PC-9 (cell line): ENCODE measurements at regions not wholly inside any gene's neighbourhood (a gene's known extent, or its start where the extent isn't known, plus 50 kb on each side); places are given as distances from the start of the nearest gene placed in this dataset.

Source experiments
- BruUV-seq: library from RNA; stranded (reverse); fragments of 400-500 nt; replicated peaks from 2 replicates; lab custom pipeline; 2021; lab: Mats Ljungman, UMichigan
- CTCF ChIA-PET: fragments of 300-600 bp; sonication (Branson Sonifier 250); formaldehyde crosslinking; loops from one replicate; lab custom pipeline; 2022; ENCODE audit warnings: antibody characterized with exemption; lab: Charles Lee
- POLR2A ChIA-PET: fragments of 300-600 bp; sonication (Branson Sonifier 250); formaldehyde crosslinking; loops from one replicate; lab custom pipeline; 2022; ENCODE audit warnings: antibody characterized with exemption; ENCODE audit not compliant: unreplicated experiment; lab: Charles Lee
- DNase-seq, 2 experiments: peaks; one replicate each; pipeline versions ENCODE4 v3.0.0 to v3.0.0-alpha.2; 2015 to 2022; ENCODE audit warnings: mixed read lengths in 1 of 2
- H2AFZ ChIP-seq: fragments of 200-600 bp; sonication (generic); 2 replicates; pipeline ENCODE4 v1.8.1; 2017; ENCODE audit warnings: antibody characterized with exemption
- H3F3A ChIP-seq: fragments of 200-600 bp; sonication (generic); 2 replicates; pipeline ENCODE4 v1.8.1; 2017; ENCODE audit warnings: antibody characterized with exemption, mild to moderate bottlenecking, low read depth; ENCODE audit not compliant: insufficient read depth
- H3K27ac ChIP-seq: fragments of 200-600 bp; sonication (generic); 2 replicates; pipeline ENCODE4 v1.6.1; 2016; ENCODE audit warnings: mixed run types
- H3K27me3 ChIP-seq: fragments of 200-600 bp; sonication (generic); 2 replicates; pipeline ENCODE4 v1.6.1; 2016; ENCODE audit warnings: low read depth, mixed run types; ENCODE audit not compliant: insufficient read depth
- H3K36me3 ChIP-seq: fragments of 200-600 bp; sonication (generic); 2 replicates; pipeline ENCODE4 v1.6.1; 2016; ENCODE audit warnings: low read depth, mixed run types
- H3K4me1 ChIP-seq: fragments of 200-600 bp; sonication (generic); replicated peaks from 2 replicates; pipeline ENCODE4 v1.6.1; 2016; ENCODE audit warnings: mixed run types; ENCODE audit not compliant: insufficient read depth
- H3K4me2 ChIP-seq: fragments of 200-600 bp; sonication (generic); 2 replicates; pipeline ENCODE4 v1.6.1; 2017; ENCODE audit warnings: mixed run types
- H3K4me3 ChIP-seq: fragments of 200-600 bp; sonication (generic); 2 replicates; pipeline ENCODE4 v1.6.1; 2016; ENCODE audit warnings: mixed run types
- H3K79me2 ChIP-seq: fragments of 200-600 bp; sonication (generic); 2 replicates; pipeline ENCODE4 v1.6.1; 2017; ENCODE audit warnings: low read depth, mixed run types
- H3K9me2 ChIP-seq: fragments of 200-600 bp; sonication (generic); 2 replicates; pipeline ENCODE4 v1.8.1; 2017; ENCODE audit warnings: mild to moderate bottlenecking; ENCODE audit not compliant: insufficient read depth
- H3K9me3 ChIP-seq: fragments of 200-600 bp; sonication (generic); 2 replicates; pipeline ENCODE4 v1.8.1; 2016; ENCODE audit warnings: low read depth; ENCODE audit not compliant: insufficient read depth
- H4K20me1 ChIP-seq: fragments of 200-600 bp; sonication (generic); 2 replicates; pipeline ENCODE4 v1.8.1; 2017; ENCODE audit not compliant: insufficient read depth
- CTCF ChIP-seq: fragments of 200-600 bp; sonication (generic); conservative IDR thresholded peaks from 2 replicates; pipeline ENCODE4 v1.6.1; 2017; ENCODE audit warnings: mixed run types, antibody characterized with exemption, mild to moderate bottlenecking, moderate library complexity
- EZH2 ChIP-seq: fragments of 200-600 bp; sonication (generic); IDR thresholded peaks from 2 replicates; pipeline ENCODE4 v1.8.0; 2017; ENCODE audit warnings: antibody characterized with exemption, low read depth
- intact Hi-C: fragments of 100-400 bp; cut with micrococcal nuclease; formaldehyde crosslinking; loops from one replicate; pipeline ENCODE4 v1.10.0; 2022; ENCODE audit not compliant: unreplicated experiment

GRCh38 chr1:91594383-91595055 lies 93.9 kb downstream of the CDC7 start:
- H3K27me3 ChIP-seq = no peaks in the 10 kb centered on the region
- intact Hi-C loops = no loop called here
- CTCF ChIA-PET = no interaction called here
- H3F3A ChIP-seq = no peaks in the 10 kb centered on the region
- no peak overlapping the region for H3K27ac ChIP-seq
- TF ChIP-seq CTCF (no peak), EZH2 (no peak)
- no peaks in the 10 kb centered on the region for H3K79me2 ChIP-seq
- POLR2A ChIA-PET = no interaction called here
- no peak overlapping the region for H2AFZ ChIP-seq
- H3K4me2 ChIP-seq = no peak overlapping the region
- no TSS peak for BruUV-seq
- no peak overlapping the region for H3K4me3 ChIP-seq
- H3K9me2 ChIP-seq = no peaks in the 10 kb centered on the region
- no peak for DNase-seq
- H3K36me3 ChIP-seq = no peaks in the 10 kb centered on the region
- H3K9me3 ChIP-seq = no peaks in the 10 kb centered on the region
- no peaks in the 10 kb centered on the region for H3K4me1 ChIP-seq
- no peaks in the 10 kb centered on the region for H4K20me1 ChIP-seq

- ChIA-PET POLR2A (no interaction called here), CTCF (no interaction called here)
- no peaks in the 10 kb centered on the region for H3K27me3 ChIP-seq
- H2AFZ ChIP-seq = no peak overlapping the region
- H3K4me2 ChIP-seq = no peak overlapping the region
- no peak for DNase-seq
- H3K36me3 ChIP-seq = no peaks in the 10 kb centered on the region
- H3K79me2 ChIP-seq = no peaks in the 10 kb centered on the region
- BruUV-seq = no TSS peak
- H3K27ac ChIP-seq = no peak overlapping the region
- H4K20me1 ChIP-seq = no peaks in the 10 kb centered on the region
- H3F3A ChIP-seq = no peaks in the 10 kb centered on the region
- H3K9me2 ChIP-seq = no peaks in the 10 kb centered on the region
- H3K9me3 ChIP-seq = no peaks in the 10 kb centered on the region
- no peaks in the 10 kb centered on the region for H3K4me1 ChIP-seq
- intact Hi-C loops = no loop called here
- no peak for TF ChIP-seq CTCF
- TF ChIP-seq EZH2 = no peak
- H3K4me3 ChIP-seq = no peak overlapping the region
Observed at GRCh38 chr1:91596474-91596873, 95.8 kb downstream of the CDC7 start.

GRCh38 chr1:91597215-91597614 lies 96.6 kb downstream of the CDC7 start:
- no peaks in the 10 kb centered on the region for H4K20me1 ChIP-seq
- no TSS peak for BruUV-seq
- DNase-seq = no peak
- H3K79me2 ChIP-seq = no peaks in the 10 kb centered on the region
- intact Hi-C loops = no loop called here
- H3K36me3 ChIP-seq = no peaks in the 10 kb centered on the region
- H3K27me3 ChIP-seq = no peaks in the 10 kb centered on the region
- no peak overlapping the region for H3K4me3 ChIP-seq
- no peak for TF ChIP-seq EZH2
- TF ChIP-seq CTCF = no peak
- H3K9me3 ChIP-seq = no peaks in the 10 kb centered on the region
- no peaks in the 10 kb centered on the region for H3K9me2 ChIP-seq
- no peak overlapping the region for H2AFZ ChIP-seq
- H3K4me2 ChIP-seq = no peak overlapping the region
- ChIA-PET POLR2A (no interaction called here), CTCF (no interaction called here)
- H3F3A ChIP-seq = no peaks in the 10 kb centered on the region
- no peak overlapping the region for H3K27ac ChIP-seq
- H3K4me1 ChIP-seq = no peaks in the 10 kb centered on the region
